GM19025 (cell line): ENCODE measurements at regions not wholly inside any gene's neighbourhood (a gene's known extent, or its start where the extent isn't known, plus 50 kb on each side); places are given as distances from the start of the nearest gene placed in this dataset.

Experiments
- ATAC-seq: cut with Tn5 transposase; IDR thresholded peaks from one replicate; pipeline ENCODE4 v1.9.1; 2021; ENCODE audit warnings: mild to moderate bottlenecking, low read depth, moderate library complexity; ENCODE audit not compliant: unreplicated experiment

GRCh38 chr10:78644550-78644949 lies 424.2 kb upstream of the ZMIZ1 start:
- no peak for ATAC-seq

GRCh38 chr10:78645169-78645686 lies 423.5 kb upstream of the ZMIZ1 start:
- ATAC-seq, result no peak

GRCh38 chr10:78645975-78646374 lies 422.8 kb upstream of the ZMIZ1 start:
- no peak for ATAC-seq

GRCh38 chr10:78648256-78648860 lies 420.4 kb upstream of the ZMIZ1 start:
- no peak for ATAC-seq

GRCh38 chr10:78649429-78649828 lies 419.3 kb upstream of the ZMIZ1 start:
- no peak for ATAC-seq

- ATAC-seq, result no peak
These were observed 418.6 kb upstream of the ZMIZ1 start for GRCh38 chr10:78650122-78650521.

- no peak for ATAC-seq
These were observed 417.5 kb upstream of the ZMIZ1 start for GRCh38 chr10:78651287-78651686.

- no peak for ATAC-seq
These were observed 415.2 kb upstream of the ZMIZ1 start for GRCh38 chr10:78653555-78653954.

GRCh38 chr10:78654047-78654590 lies 414.6 kb upstream of the ZMIZ1 start:
- no peak for ATAC-seq

GRCh38 chr10:78655979-78656378 lies 412.8 kb upstream of the ZMIZ1 start:
- ATAC-seq, result no peak

GRCh38 chr10:78656417-78657162 lies 412.2 kb upstream of the ZMIZ1 start:
- no peak for ATAC-seq

GRCh38 chr10:78657163-78657861 lies 411.5 kb upstream of the ZMIZ1 start:
- ATAC-seq, result no peak

GRCh38 chr10:78657862-78658165 lies 411.0 kb upstream of the ZMIZ1 start:
- ATAC-seq, result no peak

GRCh38 chr10:78658645-78659597 lies 409.8 kb upstream of the ZMIZ1 start:
- ATAC-seq, result peak; percentile 71

- no peak for ATAC-seq
These were observed 409.2 kb upstream of the ZMIZ1 start for GRCh38 chr10:78659598-78659967.

GRCh38 chr10:78660446-78661106 lies 408.2 kb upstream of the ZMIZ1 start:
- no peak for ATAC-seq

- ATAC-seq, result no peak
These were observed 405.0 kb upstream of the ZMIZ1 start for GRCh38 chr10:78663721-78664120.

- ATAC-seq, result no peak
These were observed 403.7 kb upstream of the ZMIZ1 start for GRCh38 chr10:78664929-78665553.

GRCh38 chr10:78672918-78673317 lies 395.8 kb upstream of the ZMIZ1 start:
- ATAC-seq, result no peak
